Epithelial cell of esophagus (primary cell): ENCODE measurements at regions not wholly inside any gene's neighbourhood (a gene's known extent, or its start where the extent isn't known, plus 50 kb on each side); places are given as distances from the start of the nearest gene placed in this dataset.
A peak's percentile ranks its signal among the peaks of the same experiment; 100 is the strongest.

Experiments used
- DNase-seq: peaks from one replicate; pipeline ENCODE4 v3.0.0; 2010; ENCODE audit warnings: low read depth
- H3K4me3 ChIP-seq: 2 replicates; pipeline ENCODE4 v1.5.1; 2011; ENCODE audit warnings: mild to moderate bottlenecking, low read length, control low read depth
- TF ChIP-seq, protein P1 (sequence below): IDR thresholded peaks from 2 replicates; pipeline ENCODE4 v1.5.1; 2011; ENCODE audit warnings: low read depth, mild to moderate bottlenecking, low read length, control low read depth, inconsistent platforms; ENCODE audit not compliant: insufficient read depth; ENCODE audit errors: missing control alignments

DNA sequence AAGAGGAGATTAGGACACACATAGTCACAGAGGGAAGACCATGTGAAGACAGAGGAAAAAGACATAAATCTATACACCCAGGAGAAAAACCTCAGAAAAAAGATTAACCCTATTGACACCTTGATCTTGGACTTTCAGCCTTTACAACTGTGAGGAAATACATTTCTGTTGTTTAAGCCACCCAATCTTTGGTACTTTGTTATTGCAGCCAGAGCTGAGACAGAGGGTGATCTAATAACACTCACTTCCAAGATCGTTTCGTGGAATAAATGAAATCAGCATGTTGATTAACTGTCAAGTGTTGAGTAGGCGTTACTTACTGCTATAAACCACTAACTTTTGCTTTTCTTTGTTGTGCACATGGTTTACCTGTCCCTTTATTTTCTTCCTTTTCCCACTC lies 361.2 kb upstream of the RIOK2 start:
- no peak overlapping the region for H3K4me3 ChIP-seq
- TF ChIP-seq, protein P1, sequence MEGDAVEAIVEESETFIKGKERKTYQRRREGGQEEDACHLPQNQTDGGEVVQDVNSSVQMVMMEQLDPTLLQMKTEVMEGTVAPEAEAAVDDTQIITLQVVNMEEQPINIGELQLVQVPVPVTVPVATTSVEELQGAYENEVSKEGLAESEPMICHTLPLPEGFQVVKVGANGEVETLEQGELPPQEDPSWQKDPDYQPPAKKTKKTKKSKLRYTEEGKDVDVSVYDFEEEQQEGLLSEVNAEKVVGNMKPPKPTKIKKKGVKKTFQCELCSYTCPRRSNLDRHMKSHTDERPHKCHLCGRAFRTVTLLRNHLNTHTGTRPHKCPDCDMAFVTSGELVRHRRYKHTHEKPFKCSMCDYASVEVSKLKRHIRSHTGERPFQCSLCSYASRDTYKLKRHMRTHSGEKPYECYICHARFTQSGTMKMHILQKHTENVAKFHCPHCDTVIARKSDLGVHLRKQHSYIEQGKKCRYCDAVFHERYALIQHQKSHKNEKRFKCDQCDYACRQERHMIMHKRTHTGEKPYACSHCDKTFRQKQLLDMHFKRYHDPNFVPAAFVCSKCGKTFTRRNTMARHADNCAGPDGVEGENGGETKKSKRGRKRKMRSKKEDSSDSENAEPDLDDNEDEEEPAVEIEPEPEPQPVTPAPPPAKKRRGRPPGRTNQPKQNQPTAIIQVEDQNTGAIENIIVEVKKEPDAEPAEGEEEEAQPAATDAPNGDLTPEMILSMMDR: no peak
- no peak for DNase-seq

DNA sequence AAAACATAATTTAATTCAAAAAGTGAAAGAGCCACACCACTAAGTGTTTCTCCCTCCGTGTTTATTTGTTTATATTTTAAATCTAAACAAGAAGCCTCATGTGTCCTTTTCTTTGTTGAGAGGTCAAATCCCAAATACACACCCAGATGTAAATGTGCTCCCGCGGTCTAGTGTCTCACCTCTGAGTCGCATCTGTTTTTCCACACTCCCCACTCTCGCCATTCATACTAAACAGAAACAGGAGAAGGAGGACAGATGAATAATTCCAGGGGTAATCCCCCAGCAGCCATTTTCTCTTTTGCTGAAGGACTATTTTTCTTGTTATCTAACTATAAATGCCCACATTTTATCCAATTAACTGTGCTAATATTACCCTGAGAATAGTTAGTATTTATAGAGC lies 361.6 kb upstream of the RIOK2 start:
- peak; percentile 27 for DNase-seq
- H3K4me3 ChIP-seq: no peak overlapping the region
- TF ChIP-seq, protein P1: no peak

DNA sequence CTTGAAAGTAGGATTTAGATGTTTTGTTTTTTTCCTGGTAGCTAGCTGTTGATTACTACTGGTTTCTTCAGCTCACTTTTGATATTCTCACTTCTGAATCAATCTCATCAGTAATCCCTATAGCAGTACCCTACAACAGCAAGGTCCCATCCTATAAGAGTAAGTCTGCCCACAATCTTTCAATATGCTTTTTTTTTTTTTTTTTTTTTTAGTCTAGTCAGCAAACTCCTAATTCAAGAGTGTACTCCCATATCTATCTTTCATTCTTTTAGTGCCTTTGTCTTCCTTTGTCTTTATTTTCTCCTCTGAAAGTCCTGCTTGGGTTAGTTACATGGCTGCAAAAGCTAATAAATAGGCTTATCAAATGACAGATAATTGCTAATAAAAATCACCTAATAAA lies 362.4 kb upstream of the RIOK2 start:
- DNase-seq: no peak
- TF ChIP-seq, protein P1: no peak
- H3K4me3 ChIP-seq: no peak overlapping the region

DNA sequence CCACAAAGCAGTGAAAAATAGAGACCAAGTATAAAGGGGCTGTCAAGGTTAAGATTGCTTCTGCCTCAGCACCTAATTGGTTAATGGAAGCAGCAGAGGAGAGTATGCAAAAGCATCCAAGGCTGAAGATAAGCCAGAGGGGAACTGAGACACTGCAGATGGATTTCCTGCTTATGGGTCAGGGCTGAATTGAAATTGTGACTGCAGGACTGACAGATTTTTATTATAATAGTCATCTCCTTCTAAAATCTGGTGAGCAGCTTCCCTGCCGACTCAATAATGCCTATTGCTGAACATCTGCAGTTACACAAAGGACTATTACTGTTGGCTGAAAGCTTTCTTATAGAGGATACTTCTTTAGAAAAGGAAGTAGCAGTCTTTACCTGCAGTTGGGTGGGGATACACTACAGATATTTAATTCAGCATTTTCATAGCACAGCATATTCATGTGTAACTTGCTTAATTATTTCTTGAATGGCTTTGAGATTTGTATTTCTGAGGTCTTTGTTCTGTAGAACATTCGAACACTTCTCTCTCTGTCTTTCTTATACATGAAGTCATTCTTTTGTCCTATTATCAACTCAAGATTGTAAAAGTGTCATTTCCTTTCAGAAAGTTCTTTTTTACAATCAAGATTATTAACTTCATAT lies 363.0 kb upstream of the RIOK2 start:
- DNase-seq: no peak
- TF ChIP-seq, protein P1: no peak
- no peak overlapping the region for H3K4me3 ChIP-seq

DNA sequence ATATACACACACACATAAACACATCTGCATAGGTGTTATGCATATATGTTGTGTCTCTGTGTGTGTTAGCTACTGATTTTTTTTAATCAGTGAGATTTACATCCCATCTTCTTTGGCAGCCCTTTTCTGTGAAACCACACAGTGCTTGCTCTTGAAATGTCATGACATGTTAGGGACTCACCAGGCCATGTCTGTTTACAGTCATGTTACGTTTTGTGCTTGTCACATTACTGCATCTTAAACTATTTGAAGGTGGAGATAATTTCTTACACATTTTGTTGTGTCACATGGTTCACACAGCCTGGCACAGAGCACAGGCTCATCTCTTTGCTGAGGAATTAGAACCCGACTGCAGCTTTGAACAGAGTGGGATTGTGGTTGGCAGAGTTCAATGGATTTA lies 364.4 kb upstream of the RIOK2 start:
- DNase-seq: no peak
- H3K4me3 ChIP-seq: no peak overlapping the region
- TF ChIP-seq, protein P1: no peak

DNA sequence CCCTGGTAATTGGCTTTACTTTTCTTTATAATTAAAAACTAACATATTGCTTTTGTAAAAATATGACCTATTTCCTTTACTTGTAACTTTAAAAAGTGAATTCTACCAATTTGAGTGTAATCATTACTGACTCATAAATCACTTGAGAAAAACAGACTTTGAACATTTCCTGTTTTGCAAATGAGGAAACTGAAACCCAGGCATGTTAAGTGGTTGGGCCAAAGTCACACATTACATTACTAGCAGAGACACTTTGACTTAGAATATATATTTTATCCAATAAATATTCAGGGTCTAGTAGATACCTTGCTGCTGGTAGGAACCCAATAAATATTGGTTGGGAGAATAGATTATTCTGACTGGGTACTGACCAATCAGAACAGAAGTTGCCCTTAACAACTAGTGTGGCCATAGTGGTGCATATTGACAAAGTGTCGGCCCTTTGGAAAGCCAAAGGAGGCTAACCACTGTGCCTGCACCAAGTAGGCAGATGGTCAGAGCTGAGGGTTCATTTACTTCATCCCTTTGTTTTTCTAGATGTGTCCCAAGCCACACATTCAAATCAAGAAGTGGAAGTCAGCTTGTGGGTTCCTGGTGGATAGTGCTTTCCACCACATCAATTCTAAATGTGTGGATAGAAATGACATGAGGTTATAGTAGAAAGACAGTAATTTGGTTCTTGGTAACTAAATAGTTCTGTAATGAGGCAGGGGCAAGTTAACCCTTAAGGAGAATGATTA lies 365.1 kb upstream of the RIOK2 start:
- peak; percentile 65 for DNase-seq
- TF ChIP-seq, protein P1: no peak
- no peak overlapping the region for H3K4me3 ChIP-seq

DNA sequence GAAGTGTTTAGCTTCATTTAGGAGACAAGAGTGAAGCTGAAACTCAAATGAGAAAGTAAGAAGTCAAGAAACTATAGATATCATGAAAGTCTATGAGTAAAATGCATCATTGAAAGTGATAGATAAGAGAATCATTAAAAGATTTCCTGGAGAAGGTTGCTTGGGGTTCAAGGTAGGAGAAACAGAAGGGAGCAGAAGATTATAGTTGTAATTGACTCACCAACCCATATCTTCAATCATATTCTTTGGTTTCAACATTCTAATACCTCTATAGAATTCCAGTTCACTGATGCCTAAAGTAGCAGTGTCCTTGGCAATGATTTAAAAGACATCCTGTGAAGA lies 365.7 kb upstream of the RIOK2 start:
- no peak for DNase-seq
- TF ChIP-seq, protein P1: no peak
- no peak overlapping the region for H3K4me3 ChIP-seq
